HEK293 (cell line): ENCODE measurements at regions not wholly inside any gene's neighbourhood (a gene's known extent, or its start where the extent isn't known, plus 50 kb on each side); places are given as distances from the start of the nearest gene placed in this dataset.

ENCODE experiments used
- CTCF ChIP-seq: fragments of 450-650 bp; formaldehyde crosslinking; IDR thresholded peaks from 2 replicates; pipeline ENCODE4 v1.5.1; 2016; ENCODE audit warnings: missing biosample characterization, missing genetic modification characterization
- ZBTB6 ChIP-seq: fragments of 450-650 bp; formaldehyde crosslinking; IDR thresholded peaks from 2 replicates; pipeline ENCODE4 v1.5.1; 2017; ENCODE audit warnings: missing biosample characterization, missing genetic modification characterization

GRCh38 chr5:2212481-2212880 is 329.8 kb upstream of the IRX4 start:
- TF ChIP-seq ZBTB6 (no peak), CTCF (tag by site-specific recombination) (no peak)
